ENCODE measurements at regions not wholly inside any gene's neighbourhood (a gene's known extent, or its start where the extent isn't known, plus 50 kb on each side); places are given as distances from the start of the nearest gene placed in this dataset.

DNA sequence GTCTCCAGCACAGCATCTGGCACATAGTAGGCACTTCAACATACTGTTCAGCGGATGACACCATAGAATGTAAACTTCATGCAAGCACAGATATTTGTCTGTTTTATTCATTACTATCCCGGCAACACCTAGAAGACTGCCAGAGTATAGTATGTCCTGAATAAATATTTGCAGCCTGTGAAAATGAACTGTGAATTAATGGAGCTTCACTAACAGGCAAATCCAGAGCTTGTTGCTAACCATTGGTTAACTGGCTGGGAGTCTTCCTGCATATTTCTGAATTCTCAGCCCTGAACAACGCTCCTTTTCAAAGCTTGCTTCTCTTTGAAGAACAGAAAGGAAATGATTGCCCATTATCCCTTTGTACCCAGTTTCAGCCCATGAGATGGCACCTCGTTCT, 243.3 kb upstream of the CRY1 start:
- TF ChIP-seq GTF2F1 (IDR thresholded peaks at IDR 0.05; ENCODE audit: borderline replicate concordance, low read depth, low read length) (no peak), POLR2A (IDR thresholded peaks at IDR 0.05; ENCODE audit: control extremely low read depth in 1 of 2, low read depth in 2 of 2, low read length in 2 of 2) (no peak)

Measured in H1 (cell line).